B cell (primary cell): ENCODE measurements at regions not wholly inside any gene's neighbourhood (a gene's known extent, or its start where the extent isn't known, plus 50 kb on each side); places are given as distances from the start of the nearest gene placed in this dataset.

Experiments
- CTCF ChIP-seq: fragments of 200-600 bp; IDR thresholded peaks from one replicate; pipeline ENCODE4 v1.8.0; 2022; ENCODE audit warnings: antibody characterized with exemption, mild to moderate bottlenecking
- EZH2 ChIP-seq: IDR thresholded peaks from 2 replicates; pipeline ENCODE4 v1.6.1; 2012; ENCODE audit warnings: borderline replicate concordance, low read depth, mild to moderate bottlenecking, moderate library complexity, low read length; ENCODE audit not compliant: insufficient read depth, poor library complexity, severe bottlenecking

DNA sequence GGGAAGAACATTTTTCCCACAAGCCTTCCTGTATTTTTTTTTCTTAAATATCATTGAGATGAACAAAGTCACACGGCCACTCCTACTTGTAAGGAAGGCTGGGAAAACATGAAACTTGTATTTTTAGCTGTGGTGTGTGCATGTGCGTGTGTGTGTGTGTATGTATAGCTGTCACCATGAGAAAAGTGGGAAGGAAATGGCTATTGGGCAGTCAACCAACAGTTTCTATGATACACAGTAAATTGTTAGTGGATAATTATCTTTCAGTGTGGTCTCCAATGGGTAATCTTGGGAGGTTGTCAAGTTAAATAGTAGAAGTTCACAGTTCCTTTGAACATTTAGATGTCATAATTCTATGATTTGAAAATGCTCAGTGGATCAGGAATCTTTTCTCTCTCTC lies 132.7 kb upstream of the USP24 start:
- TF ChIP-seq CTCF (no peak), EZH2 (no peak)
